K562 (cell line): ENCODE measurements at regions not wholly inside any gene's neighbourhood (a gene's known extent, or its start where the extent isn't known, plus 50 kb on each side); places are given as distances from the start of the nearest gene placed in this dataset.

Source experiments
- ATAC-seq: fragments of 200-7000 bp; cut with Tn5 transposase; 3 replicates; pipeline ENCODE4 v1.9.1; 2020; ENCODE audit warnings: moderate library complexity
- BruUV-seq: library from RNA; stranded (reverse); fragments of 400-500 nt; replicated peaks from 2 replicates; lab custom pipeline; 2021; lab: Mats Ljungman, UMichigan
- CTCF ChIA-PET: fragments of 300-600 bp; formaldehyde crosslinking; extraction: SDS; loops from one replicate; lab custom pipeline; 2021; ENCODE audit warnings: low intra/inter-chr PET ratio; lab: Yijun Ruan, JAX
- POLR2A ChIA-PET: fragments of 300-600, 350-650 bp; sonication (Branson Sonifier 250); formaldehyde crosslinking; extraction: SDS; loops from one replicate; lab custom pipeline; 2021; ENCODE audit warnings: antibody characterized with exemption, inconsistent platforms; lab: Yijun Ruan, JAX
- DNase-seq, 4 experiments: peaks; one replicate each; pipeline versions ENCODE4 v3.0.0 to v3.0.0-alpha.2; 2011 to 2018; ENCODE audit warnings: low spot score in 3 of 4, mixed read lengths in 3 of 4; ENCODE audit errors: extremely low read depth in 1 of 4
- FAIRE-seq: peaks from 2 replicates; lab custom pipeline; 2011; peaks lifted over from hg19 to GRCh38; lab: Jason Lieb, UNC
- H2AFZ ChIP-seq: 2 replicates; pipeline ENCODE4 v1.6.0; 2011; ENCODE audit warnings: low read depth, low read length, control low read depth, inconsistent platforms
- H3K27ac ChIP-seq: fragments of 200-600 bp; 3 replicates; pipeline ENCODE4 v1.8.0; 2011; ENCODE audit warnings: low read depth, mild to moderate bottlenecking, control low read depth, inconsistent platforms, low read length, moderate library complexity, mixed read lengths; ENCODE audit errors: extremely low read depth
- H3K27me3 ChIP-seq, 2 experiments: fragments of 300-600 bp in 1 of 2; 2 replicates in 1 of 2; 3 replicates in 1 of 2; pipeline versions ENCODE4 v1.6.0 to v1.8.0; 2011; ENCODE audit warnings: inconsistent platforms in 2 of 2, low read length in 2 of 2, mild to moderate bottlenecking in 1 of 2, mixed read lengths in 1 of 2, moderate library complexity in 1 of 2; ENCODE audit not compliant: control insufficient read depth in 2 of 2, insufficient read depth in 2 of 2
- H3K36me3 ChIP-seq: fragments of 300-600 bp; 3 replicates; pipeline ENCODE4 v1.8.0; 2011; ENCODE audit warnings: mild to moderate bottlenecking, low read length, inconsistent platforms; ENCODE audit not compliant: control insufficient read depth, insufficient read depth
- H3K4me1 ChIP-seq, 2 experiments: fragments of 200-600 bp in 1 of 2; replicated peaks in 1 of 2; 2 replicates in 1 of 2; 3 replicates in 1 of 2; pipeline versions ENCODE4 v1.5.1 to v1.8.0; 2011; ENCODE audit warnings: inconsistent platforms in 2 of 2, low read length in 2 of 2, mild to moderate bottlenecking in 1 of 2, mixed read lengths in 1 of 2, moderate library complexity in 1 of 2; ENCODE audit not compliant: control insufficient read depth in 2 of 2, insufficient read depth in 2 of 2
- H3K4me2 ChIP-seq: 2 replicates; pipeline ENCODE4 v1.6.1; 2011; ENCODE audit warnings: low read length, control low read depth, inconsistent platforms, mixed read lengths; ENCODE audit not compliant: insufficient read depth
- H3K4me3 ChIP-seq: fragments of 200-600 bp; sonication (generic), shearing (Covaris generic); 2 replicates; pipeline ENCODE4 v1.5.1; 2016; ENCODE audit warnings: control low read depth, inconsistent platforms
- H3K79me2 ChIP-seq: fragments of 200-600 bp; 3 replicates; pipeline ENCODE4 v1.8.0; 2011; ENCODE audit warnings: low read length, inconsistent platforms; ENCODE audit not compliant: control insufficient read depth, insufficient read depth
- H3K9ac ChIP-seq, 2 experiments: 2 replicates each; pipeline versions ENCODE4 v1.6.0 to v1.6.1; 2011; ENCODE audit warnings: low read depth in 2 of 2, low read length in 2 of 2, control low read depth in 1 of 2, inconsistent platforms in 1 of 2, mild to moderate bottlenecking in 1 of 2, mixed read lengths in 1 of 2; ENCODE audit not compliant: insufficient read depth in 1 of 2
- H3K9me1 ChIP-seq: one replicate; pipeline ENCODE4 v1.6.0; 2011; ENCODE audit warnings: inconsistent platforms, mild to moderate bottlenecking, low read length, moderate library complexity; ENCODE audit not compliant: control insufficient read depth, insufficient read depth
- H3K9me3 ChIP-seq: replicated peaks from 2 replicates; pipeline ENCODE4 v1.5.1; 2011; ENCODE audit warnings: low read depth, low read length, inconsistent platforms; ENCODE audit not compliant: control insufficient read depth, insufficient read depth
- H4K20me1 ChIP-seq: replicated peaks from 2 replicates; pipeline ENCODE4 v1.6.1; 2011; ENCODE audit warnings: low read length, inconsistent platforms, mixed read lengths; ENCODE audit not compliant: control insufficient read depth, insufficient read depth
- CBFA2T3 ChIP-seq: fragments of 450-650 bp; IDR thresholded peaks from 2 replicates; pipeline ENCODE4 v1.6.1; 2017
- CBFB ChIP-seq: sonication (generic); formaldehyde crosslinking; IDR thresholded peaks from 2 replicates; pipeline ENCODE4 v1.4.0; 2020; ENCODE audit warnings: mild to moderate bottlenecking, missing genetic modification reagents
- KDM1A ChIP-seq, 2 experiments: fragments of 450-650 bp; IDR thresholded peaks; 2 replicates each; pipeline ENCODE4 v1.6.1; 2016; ENCODE audit warnings: mild to moderate bottlenecking in 2 of 2
- NR3C1 ChIP-seq: sonication (generic); formaldehyde crosslinking; IDR thresholded peaks from 2 replicates; pipeline ENCODE4 v1.8.1; 2022; ENCODE audit warnings: missing genetic modification reagents
- POLR2AphosphoS5 ChIP-seq: IDR thresholded peaks from 2 replicates; pipeline ENCODE4 v1.6.1; 2011; ENCODE audit warnings: mild to moderate bottlenecking, low read depth, low read length, moderate library complexity; ENCODE audit not compliant: control insufficient read depth, insufficient read depth
- RCOR1 ChIP-seq, 2 experiments: IDR thresholded peaks; 2 replicates each; pipeline ENCODE4 v1.6.1; 2012; ENCODE audit warnings: low read depth in 2 of 2, low read length in 2 of 2, borderline replicate concordance in 1 of 2, improper control_type of control experiment in 1 of 2
- SMAD1 ChIP-seq: fragments of 150-350 bp; IDR thresholded peaks from 2 replicates; pipeline ENCODE4 v1.6.1; 2014; ENCODE audit warnings: low read length, low read depth; ENCODE audit not compliant: partially characterized antibody
- TCF3 ChIP-seq: sonication (generic); formaldehyde crosslinking; IDR thresholded peaks from 2 replicates; pipeline ENCODE4 v1.4.0; 2020; ENCODE audit warnings: mild to moderate bottlenecking, missing genetic modification reagents
- TOE1 ChIP-seq, 2 experiments: fragments of 450-650 bp in 1 of 2; sonication (generic) in 1 of 2; formaldehyde crosslinking in 1 of 2; IDR thresholded peaks; 2 replicates each; pipeline versions ENCODE4 v1.7.1 to v1.8.0; 2016 to 2022; ENCODE audit warnings: borderline replicate concordance in 2 of 2, mild to moderate bottlenecking in 2 of 2, antibody characterized with exemption in 1 of 2, inconsistent platforms in 1 of 2, low read depth in 1 of 2, missing genetic modification reagents in 1 of 2, moderate library complexity in 1 of 2
- ZNF282 ChIP-seq: sonication (generic); formaldehyde crosslinking; IDR thresholded peaks from 2 replicates; pipeline ENCODE4 v1.8.1; 2023; ENCODE audit warnings: missing genetic modification reagents
- WGBS: fragments of 100-300 bp; shearing (Covaris generic); methylation state at CpG from one replicate; pipeline ENCODE4 v1.1.6; 2016; ENCODE audit warnings: low coverage, mixed read lengths; ENCODE audit not compliant: insufficient coverage; ENCODE audit errors: missing lambda C conversion rate; 5-methylcytosine and 5-hydroxymethylcytosine counted together
- in situ Hi-C: fragments of 300-500 bp; cut with MboI; formaldehyde crosslinking; loops from 4 replicates; pipeline ENCODE4 v1.15.0; 2018; ENCODE audit warnings: inconsistent platforms, mixed read lengths
- intact Hi-C: fragments of 100-400 bp; cut with micrococcal nuclease; formaldehyde crosslinking; loops from 2 replicates; pipeline ENCODE4 v1.14.2; 2022

- no peaks in the 10 kb centered on the region for H3K9me1 ChIP-seq
- H3K4me3 ChIP-seq: no peak overlapping the region
- in situ Hi-C loops (no loop called here), intact Hi-C loops (no loop called here)
- no peaks in the 10 kb centered on the region for H3K4me1 ChIP-seq
- WGBS: under 1% methylated on average over 8 of the region's 9 CpGs
- no peak for ATAC-seq
- H3K27me3 ChIP-seq: peaks cover 6 to 9% of the 10 kb centered on the region in 2 experiments; a peak in 3 of 5 replicates
- no peak for TF ChIP-seq POLR2AphosphoS5
- peak in 1 of 2 experiments; percentile 70; a peak in 2 of 4 replicates for TF ChIP-seq RCOR1 (IDR thresholded peaks at IDR 0.05; ENCODE audit: borderline replicate concordance in 1 of 2, low read depth in 2 of 2, low read length in 2 of 2)
- 0 out of 2 replicates have a peak, but pooled peaks have one; percentile 34 for TF ChIP-seq CBFA2T3
- TF ChIP-seq ZNF282: no peak
- TF ChIP-seq TOE1 (IDR thresholded peaks at IDR 0.05; ENCODE audit: borderline replicate concordance): no peak
- no peak for TF ChIP-seq TOE1 (CRISPR knock-in tag; IDR thresholded peaks at IDR 0.05; ENCODE audit: borderline replicate concordance, low read depth)
- no peak for TF ChIP-seq SMAD1
- TF ChIP-seq NR3C1 (CRISPR knock-in tag): no peak
- 0 out of 2 replicates have a peak, but pooled peaks have one; percentile 15 for TF ChIP-seq TCF3
- TF ChIP-seq KDM1A (IDR thresholded peaks at IDR 0.05): peak; percentile 71 to 73
- no peak for TF ChIP-seq CBFB (CRISPR knock-in tag)
- H3K27ac ChIP-seq: no peak overlapping the region
- H3K9ac ChIP-seq: no peak overlapping the region
- no peaks in the 10 kb centered on the region for H3K79me2 ChIP-seq
- H3K4me2 ChIP-seq: no peak overlapping the region
- no TSS peak for BruUV-seq
- no peaks in the 10 kb centered on the region for H3K36me3 ChIP-seq
- CTCF ChIA-PET: no interaction called here
- FAIRE-seq: no peak
- H3K9me3 ChIP-seq: no peaks in the 10 kb centered on the region
- no peak for DNase-seq
- POLR2A ChIA-PET: interaction anchor here (1.1 kb wide), 1 partner anchor 27 kb away, joined by 3 read pairs; no protein-coding TSS in a partner anchor
- no peak overlapping the region for H2AFZ ChIP-seq
- no peaks in the 10 kb centered on the region for H4K20me1 ChIP-seq
These were observed 295.0 kb downstream of the CDCA7 start for GRCh38 chr2:173649527-173650219.
